Fibroblast of peridontal ligament (primary cell): ENCODE measurements at regions not wholly inside any gene's neighbourhood (a gene's known extent, or its start where the extent isn't known, plus 50 kb on each side); places are given as distances from the start of the nearest gene placed in this dataset.
"Not testable (repeated sequence)": the region's sequence is repeated elsewhere in the genome, so short reads cannot be mapped to it uniquely, and the experiment has no call there.

Experiments used
- DNase-seq: peaks from one replicate; pipeline ENCODE4 v3.0.0-alpha.2; 2010; ENCODE audit errors: extremely low read depth

DNA sequence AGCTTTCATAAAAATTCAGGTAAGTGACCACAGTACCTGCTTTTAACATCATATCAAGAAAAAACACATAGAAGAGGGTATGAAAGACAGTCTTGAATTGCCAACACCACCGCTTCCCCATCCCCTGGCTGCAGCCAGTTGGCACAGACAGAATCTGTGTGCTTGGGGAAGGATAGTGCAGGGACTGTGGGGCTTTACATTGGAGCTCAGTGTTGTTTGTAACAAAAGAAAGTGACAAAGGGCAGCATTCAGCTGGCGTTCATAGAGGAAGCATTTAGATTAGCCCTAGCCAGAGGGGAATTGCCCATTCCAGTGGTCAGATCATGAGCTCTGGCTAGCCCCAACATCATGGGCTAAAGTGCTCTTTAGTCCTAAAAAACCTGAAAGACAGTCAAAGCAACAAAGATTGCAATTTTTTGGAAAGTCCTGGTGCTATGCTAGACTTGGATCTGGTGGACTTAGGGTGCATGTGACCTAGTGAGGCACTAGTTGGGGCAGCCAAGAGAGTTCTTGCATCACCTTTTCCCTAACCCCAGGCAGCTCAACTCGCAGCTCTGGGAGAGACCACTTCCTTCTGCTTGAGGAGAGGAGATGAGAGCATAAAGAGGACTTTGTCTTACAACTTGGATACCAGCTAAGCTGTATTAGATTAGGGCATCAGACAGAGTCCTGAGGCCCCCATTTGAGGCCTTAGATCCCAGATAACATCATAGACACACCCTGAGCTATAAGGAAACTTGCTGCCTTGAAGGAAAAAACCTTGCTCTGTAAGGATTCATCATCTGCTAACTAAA lies 1602.4 kb upstream of the ADGRL3 start:
- no peak for DNase-seq

DNA sequence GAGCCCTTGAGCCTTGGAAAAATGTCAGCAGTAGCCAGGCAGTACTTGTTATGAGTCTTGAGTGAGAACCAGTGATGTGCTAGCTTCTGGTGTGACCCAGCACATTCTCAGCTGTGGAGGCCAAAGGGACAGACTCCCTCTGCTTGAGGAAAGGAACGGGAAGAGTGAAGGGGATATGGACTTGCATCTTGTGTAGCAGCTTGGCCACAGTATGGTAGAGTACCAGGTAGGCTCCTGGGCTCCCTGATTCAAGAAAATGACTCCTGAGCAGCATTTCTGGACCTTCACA lies 1601.9 kb upstream of the ADGRL3 start:
- DNase-seq, result no peak

DNA sequence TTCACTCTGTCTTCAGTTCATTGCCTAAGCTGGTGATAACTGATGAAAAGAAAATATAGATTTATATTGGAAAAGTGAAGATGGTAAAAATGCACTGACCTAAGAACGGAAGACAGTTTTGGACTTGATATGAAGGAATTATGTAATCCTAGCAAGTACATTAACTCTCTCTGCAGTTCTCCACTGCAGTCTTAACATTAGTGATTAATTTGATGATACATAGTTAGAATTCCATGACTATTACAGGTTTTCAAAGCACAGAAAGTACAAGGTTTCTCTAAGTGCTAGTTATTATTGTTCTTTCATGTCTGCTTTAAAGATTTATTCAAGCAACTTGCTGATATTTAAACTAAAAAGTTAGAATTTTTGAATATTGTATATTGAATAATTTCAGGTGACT lies 1591.7 kb upstream of the ADGRL3 start:
- no peak for DNase-seq

DNA sequence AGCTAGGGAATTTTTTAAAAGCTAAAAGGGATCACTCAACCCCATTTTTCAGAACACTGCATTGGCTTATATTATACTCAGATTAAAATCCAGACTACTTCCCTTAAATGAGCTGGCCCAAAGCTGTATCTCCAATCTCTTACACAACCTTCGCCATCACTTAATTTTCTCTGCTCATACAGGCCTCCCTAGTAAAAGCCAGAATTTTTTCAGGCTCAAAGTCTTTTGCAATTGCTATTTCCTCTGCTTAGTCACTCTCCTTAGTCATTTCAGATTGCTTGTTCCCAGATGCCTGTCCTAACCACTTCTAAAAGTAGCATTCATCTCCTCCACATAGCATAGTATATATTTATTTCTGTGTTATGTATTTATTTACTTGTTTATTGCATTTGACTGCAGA lies 1587.9 kb upstream of the ADGRL3 start:
- peak; percentile 18 for DNase-seq

DNA sequence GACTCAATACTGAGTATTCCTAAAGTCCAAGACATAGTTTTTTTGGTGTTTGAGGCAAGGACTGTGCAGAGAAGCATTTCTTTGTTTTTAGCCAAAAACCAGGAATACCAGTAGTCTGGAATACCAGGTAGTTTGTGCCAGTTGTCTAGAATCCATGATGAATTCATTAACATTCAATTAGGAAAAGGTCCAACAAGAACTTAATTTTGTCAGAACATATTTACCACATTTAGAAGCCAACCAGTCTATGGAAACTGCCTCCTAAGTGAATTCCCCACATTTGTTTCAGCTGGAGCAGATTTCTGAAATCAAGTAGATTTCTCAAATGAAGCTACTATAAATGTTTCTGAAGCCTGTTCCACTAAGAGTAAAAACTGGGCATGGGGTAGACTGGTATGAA lies 1584.8 kb upstream of the ADGRL3 start:
- no peak for DNase-seq

DNA sequence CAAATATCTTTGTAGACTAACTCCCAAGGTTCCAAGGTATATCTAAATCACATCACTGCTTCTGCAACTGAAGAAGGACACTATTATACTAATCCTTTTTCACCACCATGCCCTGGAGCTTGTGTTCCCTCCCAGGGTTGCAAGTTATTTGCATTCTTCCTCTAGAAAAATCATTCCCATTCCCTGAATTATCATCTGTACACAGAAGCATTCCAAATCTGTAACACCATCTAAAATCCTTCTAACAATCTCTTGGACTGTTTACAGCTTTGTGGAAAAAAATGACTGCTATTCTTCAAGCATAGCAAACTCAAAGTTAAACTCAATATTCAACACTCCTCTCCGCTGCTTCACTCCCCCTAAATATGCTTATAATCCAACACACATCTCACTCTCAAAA lies 1570.8 kb upstream of the ADGRL3 start:
- no peak for DNase-seq

DNA sequence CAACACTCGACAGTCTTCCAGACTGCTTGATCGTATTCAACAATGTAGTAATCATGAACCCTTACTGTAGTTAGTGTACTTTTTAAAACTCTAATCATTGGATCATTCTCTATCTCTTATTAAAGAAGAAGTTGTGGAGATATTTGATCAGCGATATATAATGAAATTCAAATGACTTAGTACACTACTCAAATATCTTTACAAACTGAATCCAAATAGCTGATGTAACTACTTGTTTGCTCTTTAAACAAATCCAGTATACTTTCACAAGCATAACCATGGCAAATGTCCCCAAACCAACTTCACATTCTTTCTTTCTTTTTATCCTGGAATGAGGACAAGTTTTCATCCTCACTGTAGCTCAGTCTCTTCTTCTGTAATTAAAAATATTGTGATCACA lies 1569.9 kb upstream of the ADGRL3 start:
- no peak for DNase-seq

DNA sequence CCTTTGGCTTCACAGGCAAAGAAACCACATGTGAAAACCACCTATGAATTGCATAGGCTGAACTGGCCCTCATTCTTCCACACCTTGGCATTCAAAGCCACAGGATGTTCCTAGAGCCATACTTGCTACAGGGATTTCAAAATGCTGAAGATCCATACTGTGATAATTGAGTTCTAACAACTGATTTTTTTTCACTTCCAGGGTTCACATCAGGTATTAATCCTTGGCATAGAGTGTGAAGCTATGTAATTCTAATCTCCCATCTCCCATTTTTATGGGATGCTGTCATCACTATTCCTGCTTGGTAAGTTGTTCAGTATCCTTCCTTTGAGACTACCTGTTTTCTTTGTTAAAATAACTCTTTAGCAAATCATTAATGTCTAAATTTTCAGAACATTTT lies 1569.2 kb upstream of the ADGRL3 start:
- DNase-seq, result no peak

DNA sequence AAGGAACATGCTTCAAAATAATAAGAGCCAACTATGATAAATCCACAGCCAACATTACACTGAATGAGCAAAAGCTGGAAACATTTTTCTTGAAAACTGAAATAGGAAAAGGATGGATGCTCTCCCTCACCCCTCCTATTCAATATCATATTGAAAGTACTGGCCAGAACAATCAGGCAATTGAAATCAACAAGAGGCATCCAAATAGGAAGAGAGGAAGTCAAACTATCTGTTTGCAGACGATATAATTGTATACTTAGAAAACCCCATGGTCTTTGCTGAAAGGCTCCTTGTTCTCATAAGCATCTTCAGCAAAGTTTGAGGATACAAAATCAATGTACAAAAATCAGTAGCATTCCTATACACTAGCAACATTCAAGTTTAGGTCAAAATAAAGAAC lies 1562.5 kb upstream of the ADGRL3 start:
- no peak for DNase-seq

DNA sequence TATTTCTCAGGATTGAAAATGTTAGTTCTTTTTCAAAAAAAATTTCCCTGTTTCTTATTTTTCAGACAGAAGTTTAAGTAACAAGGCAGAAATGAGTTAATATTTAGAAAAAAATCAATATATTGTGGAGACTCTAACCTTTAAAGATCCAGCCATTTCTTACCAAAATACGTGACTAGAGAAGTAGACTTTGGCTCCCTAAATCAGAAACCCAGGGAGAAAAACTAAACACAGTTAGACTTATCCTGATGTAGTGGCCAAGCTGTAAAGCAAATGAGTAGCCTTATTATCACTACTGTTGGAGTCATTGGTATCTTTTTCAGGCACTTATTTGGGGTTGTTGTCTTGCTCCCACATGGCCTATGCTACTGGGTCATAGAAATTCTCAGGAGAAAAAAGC lies 1556.4 kb upstream of the ADGRL3 start:
- no peak for DNase-seq

DNA sequence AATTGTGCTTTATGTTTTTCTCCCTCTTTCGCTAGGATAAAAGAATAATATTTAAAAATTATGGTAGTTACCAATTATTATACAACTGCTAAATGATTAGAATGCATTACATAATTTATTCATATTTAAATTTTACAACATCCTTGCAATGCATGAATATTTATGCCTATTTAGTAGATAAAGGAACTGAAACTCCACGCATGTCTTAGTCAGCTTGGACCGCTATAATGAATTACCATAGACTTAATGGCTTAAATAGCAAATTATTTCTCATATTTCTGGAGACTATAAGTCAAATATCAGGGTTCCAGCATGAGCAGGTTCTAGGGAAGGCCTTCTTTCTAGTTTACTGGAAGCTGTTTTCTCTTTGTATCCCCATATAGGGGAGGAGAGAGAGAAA lies 1555.4 kb upstream of the ADGRL3 start:
- DNase-seq, result no peak

DNA sequence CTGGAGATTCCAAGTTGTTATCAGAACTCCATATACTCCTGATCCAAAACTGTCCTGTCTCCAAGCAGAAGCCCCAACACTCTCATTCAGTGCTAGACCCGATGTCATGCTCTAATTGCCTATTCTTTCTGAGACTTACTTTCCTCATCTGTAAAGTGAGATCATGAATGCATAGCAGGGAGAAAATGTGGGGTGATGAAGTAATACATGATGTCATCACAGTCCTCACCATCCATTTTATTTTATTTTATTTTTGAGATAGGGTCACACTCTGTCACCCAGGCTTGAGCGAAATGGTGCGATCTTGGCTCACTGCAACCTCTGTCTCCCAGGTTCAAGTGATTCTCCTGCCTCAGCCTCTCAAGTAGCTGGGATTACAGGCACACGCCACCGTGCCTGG lies 1554.0 kb upstream of the ADGRL3 start:
- DNase-seq, result no peak

DNA sequence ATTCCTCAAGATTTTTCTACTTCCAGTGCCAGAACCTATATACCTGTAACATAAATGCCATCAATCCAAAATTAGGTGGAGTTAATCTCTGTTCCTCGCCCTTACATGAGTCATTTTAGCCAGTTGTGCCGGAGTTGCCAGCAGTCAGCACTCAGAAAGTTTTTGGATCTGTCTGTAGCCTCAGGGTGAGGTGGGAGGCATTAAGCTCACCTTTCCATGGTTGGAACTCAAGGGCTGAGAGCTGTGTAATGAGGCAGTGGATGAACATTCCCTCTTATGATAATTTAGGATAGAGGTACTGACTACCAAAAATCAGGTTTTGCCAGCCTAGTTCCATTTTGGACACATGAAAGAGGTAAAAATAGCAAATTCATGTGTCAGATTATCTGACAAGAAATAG lies 1553.1 kb upstream of the ADGRL3 start:
- no peak for DNase-seq

DNA sequence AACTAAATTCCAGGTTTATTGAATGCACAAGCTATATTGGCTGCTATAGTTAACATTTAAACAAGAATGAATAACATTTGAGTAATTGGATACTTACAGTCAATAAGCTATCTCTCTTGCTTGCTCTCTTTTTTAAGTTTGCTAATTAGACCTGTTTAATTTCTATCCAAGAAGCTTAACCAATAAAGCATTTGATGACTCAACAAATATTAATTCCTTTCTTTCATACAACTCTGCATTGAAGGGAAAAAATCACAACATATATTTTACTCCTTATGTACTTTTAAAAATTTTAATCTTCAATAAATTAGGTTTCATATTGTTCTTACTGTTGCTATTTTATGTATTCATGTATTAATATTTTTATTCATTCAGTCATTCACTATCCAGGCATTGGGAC lies 1552.6 kb upstream of the ADGRL3 start:
- DNase-seq, result no peak

DNA sequence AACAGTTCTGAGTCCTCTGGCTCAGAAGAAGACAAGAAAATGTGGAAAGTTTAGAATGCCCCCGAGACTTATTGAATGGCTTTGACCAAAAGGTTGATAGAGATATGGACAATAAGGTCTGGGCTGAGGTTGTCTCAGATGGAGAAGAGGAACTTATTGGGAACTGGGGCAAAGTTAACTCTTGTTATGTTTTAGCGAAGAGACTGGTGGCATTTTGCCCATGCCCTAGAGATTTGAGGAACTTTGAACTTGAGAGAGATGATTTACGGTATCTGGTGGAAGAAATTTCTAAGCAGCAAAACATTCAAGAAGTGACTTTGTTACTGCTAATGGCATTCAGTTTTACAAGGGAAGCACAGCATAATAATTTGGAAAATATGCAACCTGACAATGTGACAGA lies 1549.3 kb upstream of the ADGRL3 start:
- DNase-seq, result no peak

DNA sequence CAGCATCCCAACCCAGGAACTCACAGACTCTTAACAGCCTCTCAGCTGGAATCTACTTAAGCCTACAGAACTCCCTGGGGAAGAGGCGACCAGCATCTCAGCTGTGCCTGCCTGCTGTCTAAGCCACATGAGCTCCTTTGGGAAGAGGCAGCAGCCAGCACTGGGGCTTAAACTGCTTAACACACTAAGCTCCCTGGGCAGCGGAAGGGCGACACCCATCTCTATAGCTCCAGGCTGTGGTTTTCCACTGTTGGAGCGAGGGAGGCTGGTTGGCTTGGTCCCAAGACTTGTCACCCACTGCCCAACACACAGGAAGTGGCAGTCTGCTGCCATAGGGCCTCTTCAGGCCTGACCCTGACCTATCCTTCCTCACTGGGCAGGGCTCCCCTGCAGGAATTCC lies 1544.1 kb upstream of the ADGRL3 start:
- DNase-seq, result no peak

DNA sequence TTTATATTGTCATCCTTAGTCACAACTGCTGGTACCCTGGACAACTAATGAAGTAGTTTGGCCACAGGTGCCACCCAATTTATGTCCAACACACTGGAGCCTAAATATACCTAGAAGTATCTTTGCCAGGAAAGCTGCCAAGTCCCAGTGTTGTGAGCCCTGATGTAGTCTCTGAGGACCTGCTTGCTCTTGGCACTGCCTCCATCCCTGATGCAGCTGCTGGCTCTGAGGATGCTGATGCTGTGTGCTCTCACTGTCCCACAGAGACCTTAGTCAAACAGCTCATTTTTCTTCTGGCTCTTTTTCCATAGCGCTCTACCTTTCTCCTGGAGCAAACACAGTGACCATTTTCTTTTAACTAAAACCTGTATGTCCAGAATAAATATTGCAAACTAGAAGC lies 1535.4 kb upstream of the ADGRL3 start:
- DNase-seq, result no peak

DNA sequence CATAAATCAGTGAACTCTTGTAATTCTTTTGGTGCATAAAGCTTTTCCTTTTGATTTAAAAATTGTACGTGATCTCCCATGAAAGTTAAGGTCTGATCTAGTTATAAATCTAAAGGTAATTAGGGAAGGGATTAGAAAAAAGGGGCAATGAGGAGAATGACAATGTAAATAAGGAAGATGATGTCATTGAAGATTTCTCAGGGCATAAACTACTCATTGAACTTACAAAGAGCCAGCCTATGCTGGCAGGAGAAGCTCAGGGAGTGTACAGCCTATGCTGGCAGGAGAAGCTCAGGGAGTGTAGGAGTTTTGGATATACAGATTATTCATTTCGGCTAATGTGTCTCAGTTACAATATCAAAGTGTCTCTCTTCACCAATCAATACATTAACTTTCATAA lies 1533.5 kb upstream of the ADGRL3 start:
- no peak for DNase-seq

DNA sequence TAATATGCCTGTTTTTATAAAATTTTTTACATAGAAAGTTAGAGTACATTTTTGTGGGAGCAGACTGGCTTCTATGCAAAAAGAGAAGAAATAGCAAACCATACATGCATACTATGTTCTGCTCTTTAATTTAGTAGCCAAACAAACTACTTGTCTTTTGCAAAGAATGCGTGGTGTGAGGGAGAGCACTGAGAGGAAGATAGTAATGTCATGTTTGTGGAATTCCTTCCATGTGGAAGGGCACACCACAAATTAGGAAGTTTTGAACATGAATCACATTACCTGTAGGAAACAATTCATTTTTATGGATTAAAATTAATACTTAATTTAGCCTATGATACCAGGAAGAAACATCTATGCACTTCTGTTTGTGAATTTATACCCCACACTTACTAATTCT lies 1529.1 kb upstream of the ADGRL3 start:
- DNase-seq, result no peak

DNA sequence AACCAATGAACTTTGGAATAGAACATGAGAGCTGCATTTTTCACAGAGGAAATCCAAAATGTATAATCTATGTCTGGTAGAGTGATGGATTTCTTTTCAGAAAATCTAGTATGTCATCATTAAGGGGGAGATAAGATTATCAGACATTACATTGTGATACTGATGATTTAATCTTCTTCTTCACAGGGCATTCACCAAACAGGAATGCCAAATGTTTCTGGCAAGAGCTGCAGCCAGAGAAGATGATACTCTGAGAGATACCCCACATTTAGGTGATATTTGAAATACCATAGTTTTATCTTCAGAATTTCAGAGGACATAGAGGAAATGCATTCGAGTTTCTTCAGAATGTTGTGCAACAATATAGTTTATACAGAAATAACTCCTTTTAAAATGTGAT lies 1523.7 kb upstream of the ADGRL3 start:
- DNase-seq, result no peak

DNA sequence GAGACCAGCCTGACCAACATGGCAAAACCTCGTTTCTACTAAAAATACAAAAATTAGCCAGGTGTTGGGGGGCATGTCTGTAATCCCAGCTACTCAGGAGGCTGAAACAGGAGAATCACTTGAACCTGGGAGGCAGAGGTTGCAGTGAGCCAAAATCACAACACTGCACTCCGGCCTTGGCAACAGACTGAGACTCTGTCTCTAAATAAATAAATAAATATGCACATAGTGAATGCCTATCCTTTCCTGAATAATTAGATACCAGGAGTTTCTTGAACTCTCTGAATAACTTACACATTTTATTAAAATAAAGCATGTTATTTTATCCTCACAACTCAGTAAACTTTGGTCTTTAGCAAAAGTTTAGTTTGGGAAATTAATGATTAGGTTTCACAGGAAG lies 1523.1 kb upstream of the ADGRL3 start:
- DNase-seq, result not testable (repeated sequence)

DNA sequence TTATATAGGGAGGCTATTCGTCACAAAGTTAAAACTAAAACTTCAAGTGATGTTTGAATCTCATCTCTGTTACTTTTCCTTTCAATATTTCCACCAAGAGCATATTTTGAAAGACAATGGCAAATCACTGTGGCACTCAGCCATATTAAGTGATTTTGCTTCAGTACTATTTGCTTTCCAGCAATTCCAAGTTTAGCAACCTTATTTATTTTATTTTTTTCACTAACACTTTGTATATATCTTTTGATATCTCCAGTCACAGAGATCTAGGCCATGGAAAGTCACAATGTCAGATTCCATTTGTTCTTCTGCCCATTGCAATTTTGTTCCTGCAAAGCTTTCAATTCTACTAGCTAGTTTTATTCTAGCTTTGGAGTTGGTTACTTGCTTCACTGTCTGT lies 1514.5 kb upstream of the ADGRL3 start:
- no peak for DNase-seq

DNA sequence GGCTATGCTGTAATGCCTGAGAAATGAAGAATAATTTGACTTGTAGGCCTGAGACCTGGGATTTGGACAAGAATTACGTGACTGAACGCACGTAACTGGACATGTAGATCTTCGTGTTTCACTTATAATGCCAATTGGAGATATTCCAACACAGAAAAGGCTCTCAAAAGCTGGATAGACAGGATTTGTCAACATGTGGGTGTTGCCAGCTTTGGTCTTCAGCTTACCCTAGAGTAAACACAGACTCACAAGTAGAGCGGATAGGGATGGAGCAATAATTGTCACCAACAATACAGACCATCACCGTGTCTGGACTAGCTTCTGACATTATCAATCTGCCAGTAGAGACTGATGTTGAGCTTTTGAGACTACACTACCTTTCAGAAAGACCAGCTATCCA lies 1511.0 kb upstream of the ADGRL3 start:
- no peak for DNase-seq

DNA sequence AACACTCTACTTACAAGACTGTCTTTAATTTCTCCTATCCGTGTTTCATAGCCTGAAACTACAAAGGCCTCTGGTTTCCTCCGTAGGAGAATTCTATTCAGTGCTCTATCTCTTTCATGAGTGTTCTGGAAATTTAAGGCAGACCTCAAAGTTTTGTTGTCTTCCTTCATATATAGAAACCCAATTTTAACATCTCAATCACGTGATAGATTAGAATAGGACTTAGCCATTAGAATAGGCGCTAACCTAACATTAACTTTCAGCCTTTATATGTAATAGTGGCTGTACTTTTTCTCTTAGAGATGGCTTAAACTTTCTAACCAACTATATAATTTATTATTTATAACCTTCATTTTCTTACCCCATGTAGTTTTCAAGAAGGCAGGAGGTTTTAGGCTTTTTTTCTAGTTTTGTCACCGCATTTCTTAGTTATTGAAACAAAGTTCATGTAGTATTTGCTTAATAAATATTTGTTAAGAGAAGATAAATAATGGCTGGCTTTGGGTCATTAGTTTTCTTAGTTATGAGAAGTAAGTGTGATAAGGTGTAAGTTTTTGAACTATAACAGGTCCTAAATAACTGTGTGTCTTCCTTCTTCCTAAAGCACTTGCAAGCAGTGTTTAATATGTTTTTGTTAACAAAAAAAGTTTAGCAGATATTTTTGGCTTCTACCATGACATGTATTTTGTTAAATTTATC lies 1504.6 kb upstream of the ADGRL3 start:
- no peak for DNase-seq
